GM12878 (cell line): ENCODE measurements at regions not wholly inside any gene's neighbourhood (a gene's known extent, or its start where the extent isn't known, plus 50 kb on each side); places are given as distances from the start of the nearest gene placed in this dataset.

Experiments
- HCFC1 ChIP-seq: fragments of 150-350 bp; IDR thresholded peaks from 2 replicates; pipeline ENCODE4 v1.6.1; 2014; ENCODE audit warnings: low read length
- JUND ChIP-seq: IDR thresholded peaks from 2 replicates; pipeline ENCODE4 v1.6.1; 2012; ENCODE audit warnings: low read depth, mild to moderate bottlenecking, low read length, improper control_type of control experiment, moderate library complexity
- NFYB ChIP-seq: IDR thresholded peaks from 2 replicates; pipeline ENCODE4 v1.6.1; 2011; ENCODE audit warnings: low read depth, mild to moderate bottlenecking, low read length, improper control_type of control experiment, moderate library complexity; ENCODE audit not compliant: insufficient read depth
- NR2F1 ChIP-seq: fragments of 450-650 bp; conservative IDR thresholded peaks from 2 replicates; pipeline ENCODE4 v1.6.1; 2017; ENCODE audit warnings: mild to moderate bottlenecking
- PKNOX1 ChIP-seq: fragments of 450-650 bp; IDR thresholded peaks from 2 replicates; pipeline ENCODE4 v1.6.1; 2016; ENCODE audit warnings: mild to moderate bottlenecking
- RAD51 ChIP-seq: fragments of 450-650 bp; IDR thresholded peaks from 2 replicates; pipeline ENCODE4 v1.6.1; 2016; ENCODE audit warnings: moderate library complexity, mild to moderate bottlenecking, inconsistent platforms
- RBBP5 ChIP-seq: fragments of 200-600 bp; sonication (generic); conservative IDR thresholded peaks from 2 replicates; pipeline ENCODE4 v1.6.1; 2016
- SP1 ChIP-seq: IDR thresholded peaks from one replicate; pipeline ENCODE4 v1.6.1; 2011; ENCODE audit warnings: low read depth, low read length
- TCF12 ChIP-seq: IDR thresholded peaks from 2 replicates; pipeline ENCODE4 v1.6.1; 2011; ENCODE audit warnings: low read depth, mild to moderate bottlenecking, low read length
- TF ChIP-seq, protein P1 (sequence below): IDR thresholded peaks from 2 replicates; pipeline ENCODE4 v1.6.1; 2012; ENCODE audit warnings: low read depth, low read length, improper control_type of control experiment
- TF ChIP-seq, protein P2 (sequence below): fragments of 450-650 bp; IDR thresholded peaks from 2 replicates; pipeline ENCODE4 v1.6.1; 2016; ENCODE audit warnings: mild to moderate bottlenecking
- TF ChIP-seq, protein P3 (sequence below): fragments of 450-650 bp; IDR thresholded peaks from 2 replicates; pipeline ENCODE4 v1.6.1; 2017; ENCODE audit warnings: mild to moderate bottlenecking, moderate library complexity

- TF ChIP-seq, protein P1, sequence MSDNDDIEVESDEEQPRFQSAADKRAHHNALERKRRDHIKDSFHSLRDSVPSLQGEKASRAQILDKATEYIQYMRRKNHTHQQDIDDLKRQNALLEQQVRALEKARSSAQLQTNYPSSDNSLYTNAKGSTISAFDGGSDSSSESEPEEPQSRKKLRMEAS, result no peak
- TF ChIP-seq NFYB, result peak; percentile 50; the same call in 1 of the 2 replicates
- peak; percentile 55; the same call in 1 of the 2 replicates for TF ChIP-seq RAD51
- no peak for TF ChIP-seq PKNOX1
- no peak for TF ChIP-seq NR2F1
- TF ChIP-seq, protein P2, sequence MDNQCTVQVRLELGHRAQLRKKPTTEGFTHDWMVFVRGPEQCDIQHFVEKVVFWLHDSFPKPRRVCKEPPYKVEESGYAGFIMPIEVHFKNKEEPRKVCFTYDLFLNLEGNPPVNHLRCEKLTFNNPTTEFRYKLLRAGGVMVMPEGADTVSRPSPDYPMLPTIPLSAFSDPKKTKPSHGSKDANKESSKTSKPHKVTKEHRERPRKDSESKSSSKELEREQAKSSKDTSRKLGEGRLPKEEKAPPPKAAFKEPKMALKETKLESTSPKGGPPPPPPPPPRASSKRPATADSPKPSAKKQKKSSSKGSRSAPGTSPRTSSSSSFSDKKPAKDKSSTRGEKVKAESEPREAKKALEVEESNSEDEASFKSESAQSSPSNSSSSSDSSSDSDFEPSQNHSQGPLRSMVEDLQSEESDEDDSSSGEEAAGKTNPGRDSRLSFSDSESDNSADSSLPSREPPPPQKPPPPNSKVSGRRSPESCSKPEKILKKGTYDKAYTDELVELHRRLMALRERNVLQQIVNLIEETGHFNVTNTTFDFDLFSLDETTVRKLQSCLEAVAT, result no peak
- TF ChIP-seq, protein P3, sequence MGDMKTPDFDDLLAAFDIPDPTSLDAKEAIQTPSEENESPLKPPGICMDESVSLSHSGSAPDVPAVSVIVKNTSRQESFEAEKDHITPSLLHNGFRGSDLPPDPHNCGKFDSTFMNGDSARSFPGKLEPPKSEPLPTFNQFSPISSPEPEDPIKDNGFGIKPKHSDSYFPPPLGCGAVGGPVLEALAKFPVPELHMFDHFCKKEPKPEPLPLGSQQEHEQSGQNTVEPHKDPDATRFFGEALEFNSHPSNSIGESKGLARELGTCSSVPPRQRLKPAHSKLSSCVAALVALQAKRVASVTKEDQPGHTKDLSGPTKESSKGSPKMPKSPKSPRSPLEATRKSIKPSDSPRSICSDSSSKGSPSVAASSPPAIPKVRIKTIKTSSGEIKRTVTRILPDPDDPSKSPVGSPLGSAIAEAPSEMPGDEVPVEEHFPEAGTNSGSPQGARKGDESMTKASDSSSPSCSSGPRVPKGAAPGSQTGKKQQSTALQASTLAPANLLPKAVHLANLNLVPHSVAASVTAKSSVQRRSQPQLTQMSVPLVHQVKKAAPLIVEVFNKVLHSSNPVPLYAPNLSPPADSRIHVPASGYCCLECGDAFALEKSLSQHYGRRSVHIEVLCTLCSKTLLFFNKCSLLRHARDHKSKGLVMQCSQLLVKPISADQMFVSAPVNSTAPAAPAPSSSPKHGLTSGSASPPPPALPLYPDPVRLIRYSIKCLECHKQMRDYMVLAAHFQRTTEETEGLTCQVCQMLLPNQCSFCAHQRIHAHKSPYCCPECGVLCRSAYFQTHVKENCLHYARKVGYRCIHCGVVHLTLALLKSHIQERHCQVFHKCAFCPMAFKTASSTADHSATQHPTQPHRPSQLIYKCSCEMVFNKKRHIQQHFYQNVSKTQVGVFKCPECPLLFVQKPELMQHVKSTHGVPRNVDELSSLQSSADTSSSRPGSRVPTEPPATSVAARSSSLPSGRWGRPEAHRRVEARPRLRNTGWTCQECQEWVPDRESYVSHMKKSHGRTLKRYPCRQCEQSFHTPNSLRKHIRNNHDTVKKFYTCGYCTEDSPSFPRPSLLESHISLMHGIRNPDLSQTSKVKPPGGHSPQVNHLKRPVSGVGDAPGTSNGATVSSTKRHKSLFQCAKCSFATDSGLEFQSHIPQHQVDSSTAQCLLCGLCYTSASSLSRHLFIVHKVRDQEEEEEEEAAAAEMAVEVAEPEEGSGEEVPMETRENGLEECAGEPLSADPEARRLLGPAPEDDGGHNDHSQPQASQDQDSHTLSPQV, result no peak
- TF ChIP-seq TCF12, result no peak
- TF ChIP-seq SP1, result no peak
- no peak for TF ChIP-seq RBBP5
- TF ChIP-seq JUND, result no peak
- no peak for TF ChIP-seq HCFC1
Measured at GRCh38 chrX:45806410-45807121, 605.9 kb upstream of the DIPK2B start (continued).
